Ectodermal cell (in vitro differentiated cells): ENCODE measurements at regions not wholly inside any gene's neighbourhood (a gene's known extent, or its start where the extent isn't known, plus 50 kb on each side); places are given as distances from the start of the nearest gene placed in this dataset.
A peak's percentile ranks its signal among the peaks of the same experiment; 100 is the strongest.
"Not testable (repeated sequence)": the region's sequence is repeated elsewhere in the genome, so short reads cannot be mapped to it uniquely, and the experiment has no call there.

Experiments used
- H3K27ac ChIP-seq: 2 replicates; pipeline ENCODE4 v1.7.0; 2013; ENCODE audit warnings: mild to moderate bottlenecking, low read depth, low read length; ENCODE audit not compliant: insufficient read depth, poor library complexity, severe bottlenecking
- H3K27me3 ChIP-seq: 2 replicates; pipeline ENCODE4 v1.7.0; 2013; ENCODE audit warnings: mild to moderate bottlenecking, low read length; ENCODE audit not compliant: insufficient read depth, control insufficient read depth, poor library complexity, severe bottlenecking
- H3K36me3 ChIP-seq: one replicate; pipeline ENCODE4 v1.7.0; 2013; ENCODE audit warnings: low read length; ENCODE audit not compliant: control insufficient read depth, insufficient read depth
- H3K4me1 ChIP-seq: one replicate; pipeline ENCODE4 v1.7.0; 2013; ENCODE audit warnings: low read length; ENCODE audit not compliant: control insufficient read depth, insufficient read depth
- H3K4me3 ChIP-seq: 2 replicates; pipeline ENCODE4 v1.7.0; 2013; ENCODE audit warnings: low read depth, low read length, control low read depth; ENCODE audit not compliant: insufficient read depth
- H3K9me3 ChIP-seq: 2 replicates; pipeline ENCODE4 v1.7.0; 2013; ENCODE audit warnings: mild to moderate bottlenecking, low read length, moderate library complexity; ENCODE audit not compliant: control insufficient read depth
- WGBS, 2 experiments: methylation state at CpG; one replicate each; pipeline ENCODE4 v1.1.7; 2013; ENCODE audit warnings: missing lambda C conversion rate in 2 of 2; 5-methylcytosine and 5-hydroxymethylcytosine counted together

- Histone ChIP-seq H3K27ac (no peak overlapping the region), H3K4me1 (no peaks in the 10 kb centered on the region), H3K36me3 (peaks cover 3% of the 10 kb centered on the region), H3K27me3 (no peaks in the 10 kb centered on the region), H3K9me3 (no peaks in the 10 kb centered on the region), H3K4me3 (no peak overlapping the region)
- 92 to 97% methylated on average over 2 of the region's 2 CpGs for WGBS, 2 experiments
These were observed 152.2 kb downstream of the LIPI start for GRCh38 chr21:14058566-14058965.

GRCh38 chr21:14057841-14058481 lies 152.8 kb downstream of the LIPI start:
- H3K27me3 ChIP-seq, H3K4me1 ChIP-seq, H3K4me3 ChIP-seq, H3K9me3 ChIP-seq, H3K36me3 ChIP-seq, H3K27ac ChIP-seq: not testable (repeated sequence)
- 92 to 94% methylated on average over 9 to 10 of the region's 10 CpGs for WGBS, 2 experiments

GRCh38 chr21:14057313-14057712 lies 153.4 kb downstream of the LIPI start:
- Histone ChIP-seq H3K4me1 (no peaks in the 10 kb centered on the region), H3K27me3 (no peaks in the 10 kb centered on the region), H3K36me3 (peaks cover 3% of the 10 kb centered on the region), H3K4me3 (no peak overlapping the region), H3K9me3 (no peaks in the 10 kb centered on the region), H3K27ac (no peak overlapping the region)
- WGBS, 2 experiments = 78 to 83% methylated on average over 4 of the region's 4 CpGs

- H3K36me3 ChIP-seq = peaks cover 3% of the 10 kb centered on the region
- no peaks in the 10 kb centered on the region for H3K9me3 ChIP-seq
- 95 to 96% methylated on average over 9 of the region's 9 CpGs for WGBS, 2 experiments
- H3K27me3 ChIP-seq = no peaks in the 10 kb centered on the region
- H3K4me1 ChIP-seq = no peaks in the 10 kb centered on the region
- no peak overlapping the region for H3K27ac ChIP-seq
- no peak overlapping the region for H3K4me3 ChIP-seq
These were observed 154.0 kb downstream of the LIPI start for GRCh38 chr21:14056771-14057191.

GRCh38 chr21:14055746-14056515 lies 154.8 kb downstream of the LIPI start:
- not testable (repeated sequence) for H3K27me3 ChIP-seq, H3K9me3 ChIP-seq, H3K27ac ChIP-seq, H3K4me1 ChIP-seq, H3K36me3 ChIP-seq, H3K4me3 ChIP-seq
- WGBS, 2 experiments = 94 to 95% methylated on average over 6 of the region's 6 CpGs

- Histone ChIP-seq H3K27ac (no peak overlapping the region), H3K4me1 (no peaks in the 10 kb centered on the region), H3K4me3 (no peak overlapping the region), H3K9me3 (no peaks in the 10 kb centered on the region), H3K27me3 (no peaks in the 10 kb centered on the region), H3K36me3 (no peaks in the 10 kb centered on the region)
- 95 to 98% methylated on average over 3 of the region's 3 CpGs for WGBS, 2 experiments
These were observed 156.1 kb downstream of the LIPI start for GRCh38 chr21:14054682-14055081.

- WGBS, 2 experiments = 100% methylated on average over 1 of the region's 1 CpG; no CpG with 5 or more reads in 1 of the 2 experiments
- Histone ChIP-seq H3K27me3 (no peaks in the 10 kb centered on the region), H3K36me3 (no peaks in the 10 kb centered on the region), H3K27ac (no peak overlapping the region), H3K4me1 (no peaks in the 10 kb centered on the region), H3K4me3 (no peak overlapping the region), H3K9me3 (no peaks in the 10 kb centered on the region)
These were observed 160.6 kb downstream of the LIPI start for GRCh38 chr21:14050121-14050520.

GRCh38 chr21:14046401-14046800 lies 164.4 kb downstream of the LIPI start:
- H3K9me3 ChIP-seq = no peaks in the 10 kb centered on the region
- H3K36me3 ChIP-seq = no peaks in the 10 kb centered on the region
- H3K27me3 ChIP-seq = no peaks in the 10 kb centered on the region
- no peak overlapping the region for H3K4me3 ChIP-seq
- no peaks in the 10 kb centered on the region for H3K4me1 ChIP-seq
- no peak overlapping the region for H3K27ac ChIP-seq

- no peak overlapping the region for H3K27ac ChIP-seq
- no peaks in the 10 kb centered on the region for H3K36me3 ChIP-seq
- WGBS, 2 experiments = 89 to 97% methylated on average over 2 of the region's 2 CpGs
- no peaks in the 10 kb centered on the region for H3K9me3 ChIP-seq
- H3K4me3 ChIP-seq = no peak overlapping the region
- H3K27me3 ChIP-seq = no peaks in the 10 kb centered on the region
- H3K4me1 ChIP-seq = no peaks in the 10 kb centered on the region
These were observed 170.4 kb downstream of the LIPI start for GRCh38 chr21:14040386-14040785.

- not testable (repeated sequence) for H3K4me1 ChIP-seq, H3K9me3 ChIP-seq, H3K27ac ChIP-seq, H3K27me3 ChIP-seq, H3K36me3 ChIP-seq
- WGBS, 2 experiments = 70% methylated on average over 2 of the region's 2 CpGs
- peak overlapping the region; percentile 58 for H3K4me3 ChIP-seq
These were observed 182.1 kb downstream of the LIPI start for GRCh38 chr21:14028619-14029018.
